Fibroblast of the aortic adventitia (primary cell): ENCODE measurements at regions not wholly inside any gene's neighbourhood (a gene's known extent, or its start where the extent isn't known, plus 50 kb on each side); places are given as distances from the start of the nearest gene placed in this dataset.
"Not testable (repeated sequence)": the region's sequence is repeated elsewhere in the genome, so short reads cannot be mapped to it uniquely, and the experiment has no call there.

Experiments used
- DNase-seq: peaks from one replicate; pipeline ENCODE4 v3.0.0-alpha.2; 2010; ENCODE audit warnings: low read depth
- H3K4me3 ChIP-seq: 2 replicates; pipeline ENCODE4 v1.5.1; 2011; ENCODE audit warnings: low read depth, mild to moderate bottlenecking, control low read depth, low read length, moderate library complexity
- CTCF ChIP-seq: IDR thresholded peaks from 2 replicates; pipeline ENCODE4 v1.5.1; 2011; ENCODE audit warnings: mild to moderate bottlenecking, low read length, control low read depth, inconsistent platforms; ENCODE audit not compliant: insufficient read depth

- TF ChIP-seq CTCF, result no peak
- H3K4me3 ChIP-seq, result no peak overlapping the region
- DNase-seq, result no peak
These were observed 437.0 kb downstream of the TMEM232 start for GRCh38 chr5:110289512-110289810.

GRCh38 chr5:110290542-110290941, 435.9 kb downstream of the TMEM232 start:
- TF ChIP-seq CTCF, result no peak
- DNase-seq, result no peak
- no peak overlapping the region for H3K4me3 ChIP-seq

- no peak for DNase-seq
- H3K4me3 ChIP-seq, result no peak overlapping the region
- no peak for TF ChIP-seq CTCF
These were observed 432.2 kb downstream of the TMEM232 start for GRCh38 chr5:110294281-110294680.

GRCh38 chr5:110297152-110297670, 429.3 kb downstream of the TMEM232 start:
- no peak for TF ChIP-seq CTCF
- H3K4me3 ChIP-seq, result no peak overlapping the region
- no peak for DNase-seq

- no peak for DNase-seq
- no peak overlapping the region for H3K4me3 ChIP-seq
- TF ChIP-seq CTCF, result no peak
These were observed 422.3 kb downstream of the TMEM232 start for GRCh38 chr5:110304176-110304575.

GRCh38 chr5:110306650-110307049, 419.8 kb downstream of the TMEM232 start:
- no peak for DNase-seq
- no peak for TF ChIP-seq CTCF
- no peak overlapping the region for H3K4me3 ChIP-seq

GRCh38 chr5:110309222-110309621, 417.2 kb downstream of the TMEM232 start:
- H3K4me3 ChIP-seq, result no peak overlapping the region
- DNase-seq, result no peak
- no peak for TF ChIP-seq CTCF

GRCh38 chr5:110316566-110316965, 409.9 kb downstream of the TMEM232 start:
- DNase-seq, H3K4me3 ChIP-seq: not testable (repeated sequence)
